ENCODE measurements at regions not wholly inside any gene's neighbourhood (a gene's known extent, or its start where the extent isn't known, plus 50 kb on each side); places are given as distances from the start of the nearest gene placed in this dataset.

GRCh38 chr3:145190138-145190537 lies 970.8 kb downstream of the PLOD2 start:
- no peak for DNase-seq
- H3K4me3 Mint-ChIP-seq (ENCODE audit: low read depth, unreplicated experiment) = no peak overlapping the region
- intact Hi-C loops (cut with micrococcal nuclease; ENCODE audit: unreplicated experiment) = no loop called here
- H3K4me1 Mint-ChIP-seq (ENCODE audit: low read depth, unreplicated experiment) = peaks cover 25% of the 10 kb centered on the region
- H3K27me3 Mint-ChIP-seq (ENCODE audit: unreplicated experiment) = no peaks in the 10 kb centered on the region
- H3K9me3 Mint-ChIP-seq (ENCODE audit: low read depth, unreplicated experiment) = no peaks in the 10 kb centered on the region
- no peaks in the 10 kb centered on the region for H3K36me3 Mint-ChIP-seq (ENCODE audit: insufficient read depth, unreplicated experiment)
- H3K27ac Mint-ChIP-seq (ENCODE audit: unreplicated experiment) = no peak overlapping the region
- no peak for TF ChIP-seq CTCF (IDR thresholded peaks at IDR 0.05; ENCODE audit: unreplicated experiment)
- BruUV-seq (replicated peaks) = no TSS peak
- CTCF ChIA-PET = no interaction called here

GRCh38 chr3:145190761-145191160 lies 970.2 kb downstream of the PLOD2 start:
- H3K9me3 Mint-ChIP-seq (ENCODE audit: low read depth, unreplicated experiment) = no peaks in the 10 kb centered on the region
- DNase-seq = no peak
- H3K4me3 Mint-ChIP-seq (ENCODE audit: low read depth, unreplicated experiment) = no peak overlapping the region
- H3K27me3 Mint-ChIP-seq (ENCODE audit: unreplicated experiment) = no peaks in the 10 kb centered on the region
- no peak for TF ChIP-seq CTCF (IDR thresholded peaks at IDR 0.05; ENCODE audit: unreplicated experiment)
- no TSS peak for BruUV-seq (replicated peaks)
- CTCF ChIA-PET = no interaction called here
- peaks cover 25% of the 10 kb centered on the region for H3K4me1 Mint-ChIP-seq (ENCODE audit: low read depth, unreplicated experiment)
- intact Hi-C loops (cut with micrococcal nuclease; ENCODE audit: unreplicated experiment) = no loop called here
- H3K27ac Mint-ChIP-seq (ENCODE audit: unreplicated experiment) = no peak overlapping the region
- H3K36me3 Mint-ChIP-seq (ENCODE audit: insufficient read depth, unreplicated experiment) = no peaks in the 10 kb centered on the region

- no peak for TF ChIP-seq CTCF (IDR thresholded peaks at IDR 0.05; ENCODE audit: unreplicated experiment)
- Mint-ChIP-seq H3K27me3 (ENCODE audit: unreplicated experiment) (no peaks in the 10 kb centered on the region), H3K4me1 (ENCODE audit: low read depth, unreplicated experiment) (peaks cover 25% of the 10 kb centered on the region), H3K36me3 (ENCODE audit: insufficient read depth, unreplicated experiment) (no peaks in the 10 kb centered on the region), H3K4me3 (ENCODE audit: low read depth, unreplicated experiment) (no peak overlapping the region), H3K9me3 (ENCODE audit: low read depth, unreplicated experiment) (no peaks in the 10 kb centered on the region), H3K27ac (ENCODE audit: unreplicated experiment) (peak overlapping the region; percentile 16)
- CTCF ChIA-PET = interaction anchor here (0.9 to 1.0 kb wide), 2 partner anchors 9 to 1032 kb away, joined by 3 read pairs; no protein-coding TSS in a partner anchor
- peak; percentile 26 for DNase-seq
- BruUV-seq (replicated peaks) = no TSS peak
- intact Hi-C loops (cut with micrococcal nuclease; ENCODE audit: unreplicated experiment) = no loop called here
These were observed 969.4 kb downstream of the PLOD2 start for GRCh38 chr3:145191543-145191942.

- no peak overlapping the region for H3K4me3 Mint-ChIP-seq (ENCODE audit: low read depth, unreplicated experiment)
- TF ChIP-seq CTCF (IDR thresholded peaks at IDR 0.05; ENCODE audit: unreplicated experiment) = no peak
- BruUV-seq (replicated peaks) = no TSS peak
- CTCF ChIA-PET = no interaction called here
- DNase-seq = peak; percentile 42
- H3K36me3 Mint-ChIP-seq (ENCODE audit: insufficient read depth, unreplicated experiment) = no peaks in the 10 kb centered on the region
- intact Hi-C loops (cut with micrococcal nuclease; ENCODE audit: unreplicated experiment) = no loop called here
- H3K9me3 Mint-ChIP-seq (ENCODE audit: low read depth, unreplicated experiment) = peaks cover 4% of the 10 kb centered on the region
- no peaks in the 10 kb centered on the region for H3K27me3 Mint-ChIP-seq (ENCODE audit: unreplicated experiment)
- no peak overlapping the region for H3K27ac Mint-ChIP-seq (ENCODE audit: unreplicated experiment)
- peaks cover 4% of the 10 kb centered on the region for H3K4me1 Mint-ChIP-seq (ENCODE audit: low read depth, unreplicated experiment)
These were observed 963.7 kb downstream of the PLOD2 start for GRCh38 chr3:145197051-145197820.

Measured in Calu3 (cell line).